Spleen (tissue), 7 donors: ENCODE measurements at regions not wholly inside any gene's neighbourhood (a gene's known extent, or its start where the extent isn't known, plus 50 kb on each side); places are given as distances from the start of the nearest gene placed in this dataset.

ENCODE experiments used
- POLR2A ChIP-seq, 3 donors: fragments of 450-650 bp; IDR thresholded peaks; one replicate each; pipeline ENCODE4 v1.5.1; 2017; ENCODE audit warnings: antibody characterized with exemption in 3 of 3, mild to moderate bottlenecking in 1 of 3
- TF ChIP-seq, protein P1 (sequence below), 11 experiments: fragments of 200-600 bp in 7 of 11; fragments of 450-650 bp in 4 of 11; sonication (generic) in 4 of 11; IDR thresholded peaks in 8 of 11; conservative IDR thresholded peaks in 3 of 11; 1 replicate in 7 of 11; 2 replicates in 4 of 11; pipeline versions ENCODE4 v1.4.0 to v1.8.0; 2016 to 2021; ENCODE audit warnings: antibody characterized with exemption in 11 of 11, inconsistent platforms in 4 of 11, mild to moderate bottlenecking in 1 of 11
- donor health status: DM: no; HTN: no; CAD: no; lungs with moderate emphysema.
- donor health status: DM: no; HTN: no; CAD: no.
- donor health status: DM: no; HTN: no; CAD: no.

GRCh38 chr13:107715496-107715895 is 499.8 kb downstream of the LIG4 start:
- TF ChIP-seq POLR2A (IDR thresholded peaks at IDR 0.05): no peak
- TF ChIP-seq, protein P1, sequence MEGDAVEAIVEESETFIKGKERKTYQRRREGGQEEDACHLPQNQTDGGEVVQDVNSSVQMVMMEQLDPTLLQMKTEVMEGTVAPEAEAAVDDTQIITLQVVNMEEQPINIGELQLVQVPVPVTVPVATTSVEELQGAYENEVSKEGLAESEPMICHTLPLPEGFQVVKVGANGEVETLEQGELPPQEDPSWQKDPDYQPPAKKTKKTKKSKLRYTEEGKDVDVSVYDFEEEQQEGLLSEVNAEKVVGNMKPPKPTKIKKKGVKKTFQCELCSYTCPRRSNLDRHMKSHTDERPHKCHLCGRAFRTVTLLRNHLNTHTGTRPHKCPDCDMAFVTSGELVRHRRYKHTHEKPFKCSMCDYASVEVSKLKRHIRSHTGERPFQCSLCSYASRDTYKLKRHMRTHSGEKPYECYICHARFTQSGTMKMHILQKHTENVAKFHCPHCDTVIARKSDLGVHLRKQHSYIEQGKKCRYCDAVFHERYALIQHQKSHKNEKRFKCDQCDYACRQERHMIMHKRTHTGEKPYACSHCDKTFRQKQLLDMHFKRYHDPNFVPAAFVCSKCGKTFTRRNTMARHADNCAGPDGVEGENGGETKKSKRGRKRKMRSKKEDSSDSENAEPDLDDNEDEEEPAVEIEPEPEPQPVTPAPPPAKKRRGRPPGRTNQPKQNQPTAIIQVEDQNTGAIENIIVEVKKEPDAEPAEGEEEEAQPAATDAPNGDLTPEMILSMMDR (IDR thresholded peaks at IDR 0.05 in 8 of 11, conservative IDR thresholded peaks at IDR 0.05 in 3 of 11): no peak
